ENCODE measurements at regions not wholly inside any gene's neighbourhood (a gene's known extent, or its start where the extent isn't known, plus 50 kb on each side); places are given as distances from the start of the nearest gene placed in this dataset.

GRCh38 chr15:29925227-29926082 lies 103.2 kb upstream of the TJP1 start:
- peak; percentile 88 for DNase-seq (ENCODE audit: extremely low spot score, unreplicated experiment)
- peak; percentile 87 for TF ChIP-seq CTCF (IDR thresholded peaks at IDR 0.05)
- no peak overlapping the region for H3K4me3 Mint-ChIP-seq (ENCODE audit: unreplicated experiment)
- H3K36me3 Mint-ChIP-seq (ENCODE audit: unreplicated experiment): no peaks in the 10 kb centered on the region
- H3K27ac Mint-ChIP-seq (ENCODE audit: unreplicated experiment): peak overlapping the region; percentile 56
- H3K4me1 Mint-ChIP-seq (ENCODE audit: unreplicated experiment): peaks cover 36% of the 10 kb centered on the region
- peaks cover 4% of the 10 kb centered on the region for H3K9me3 Mint-ChIP-seq (ENCODE audit: unreplicated experiment)
- H3K27me3 Mint-ChIP-seq (ENCODE audit: unreplicated experiment): no peaks in the 10 kb centered on the region

- H3K9me3 Mint-ChIP-seq (ENCODE audit: unreplicated experiment): no peaks in the 10 kb centered on the region
- no peak overlapping the region for H3K4me3 Mint-ChIP-seq (ENCODE audit: unreplicated experiment)
- peaks cover 36% of the 10 kb centered on the region for H3K4me1 Mint-ChIP-seq (ENCODE audit: unreplicated experiment)
- peak overlapping the region; percentile 56 for H3K27ac Mint-ChIP-seq (ENCODE audit: unreplicated experiment)
- no peaks in the 10 kb centered on the region for H3K36me3 Mint-ChIP-seq (ENCODE audit: unreplicated experiment)
- TF ChIP-seq CTCF (IDR thresholded peaks at IDR 0.05): no peak
- H3K27me3 Mint-ChIP-seq (ENCODE audit: unreplicated experiment): no peaks in the 10 kb centered on the region
- no peak for DNase-seq (ENCODE audit: extremely low spot score, unreplicated experiment)
These were observed 102.5 kb upstream of the TJP1 start for GRCh38 chr15:29924750-29925149.

- Mint-ChIP-seq H3K27ac (ENCODE audit: unreplicated experiment) (no peak overlapping the region), H3K9me3 (ENCODE audit: unreplicated experiment) (no peaks in the 10 kb centered on the region), H3K4me3 (ENCODE audit: unreplicated experiment) (no peak overlapping the region), H3K27me3 (ENCODE audit: unreplicated experiment) (no peaks in the 10 kb centered on the region), H3K36me3 (ENCODE audit: unreplicated experiment) (no peaks in the 10 kb centered on the region), H3K4me1 (ENCODE audit: unreplicated experiment) (peaks cover 47% of the 10 kb centered on the region)
- TF ChIP-seq CTCF (IDR thresholded peaks at IDR 0.05): no peak
- no peak for DNase-seq (ENCODE audit: extremely low spot score, unreplicated experiment)
These were observed 99.9 kb upstream of the TJP1 start for GRCh38 chr15:29922191-29922590.

GRCh38 chr15:29921130-29921601 lies 98.9 kb upstream of the TJP1 start:
- no peak overlapping the region for H3K27ac Mint-ChIP-seq (ENCODE audit: unreplicated experiment)
- H3K9me3 Mint-ChIP-seq (ENCODE audit: unreplicated experiment): no peaks in the 10 kb centered on the region
- H3K4me1 Mint-ChIP-seq (ENCODE audit: unreplicated experiment): peaks cover 49% of the 10 kb centered on the region
- H3K36me3 Mint-ChIP-seq (ENCODE audit: unreplicated experiment): no peaks in the 10 kb centered on the region
- no peaks in the 10 kb centered on the region for H3K27me3 Mint-ChIP-seq (ENCODE audit: unreplicated experiment)
- DNase-seq (ENCODE audit: extremely low spot score, unreplicated experiment): no peak
- TF ChIP-seq CTCF (IDR thresholded peaks at IDR 0.05): no peak
- H3K4me3 Mint-ChIP-seq (ENCODE audit: unreplicated experiment): no peak overlapping the region

GRCh38 chr15:29920515-29920914 lies 98.2 kb upstream of the TJP1 start:
- peaks cover 42% of the 10 kb centered on the region for H3K4me1 Mint-ChIP-seq (ENCODE audit: unreplicated experiment)
- no peaks in the 10 kb centered on the region for H3K36me3 Mint-ChIP-seq (ENCODE audit: unreplicated experiment)
- DNase-seq (ENCODE audit: extremely low spot score, unreplicated experiment): no peak
- H3K27me3 Mint-ChIP-seq (ENCODE audit: unreplicated experiment): no peaks in the 10 kb centered on the region
- no peak overlapping the region for H3K4me3 Mint-ChIP-seq (ENCODE audit: unreplicated experiment)
- no peaks in the 10 kb centered on the region for H3K9me3 Mint-ChIP-seq (ENCODE audit: unreplicated experiment)
- no peak overlapping the region for H3K27ac Mint-ChIP-seq (ENCODE audit: unreplicated experiment)
- TF ChIP-seq CTCF (IDR thresholded peaks at IDR 0.05): no peak

Data from osteocyte (in vitro differentiated cells).